GM12878 (cell line): ENCODE measurements at regions not wholly inside any gene's neighbourhood (a gene's known extent, or its start where the extent isn't known, plus 50 kb on each side); places are given as distances from the start of the nearest gene placed in this dataset.

Experiments used
- ATAC-seq: fragments of 200-7000 bp; cut with Tn5 transposase; 3 replicates; pipeline ENCODE4 v1.9.1; 2020; ENCODE audit warnings: mild to moderate bottlenecking, moderate library complexity
- BruUV-seq: library from RNA; stranded (reverse); fragments of 400-500 nt; replicated peaks from 2 replicates; lab custom pipeline; 2021; lab: Mats Ljungman, UMichigan
- CTCF ChIA-PET: fragments of 300-600 bp; sonication (Branson Sonifier 250); formaldehyde crosslinking; extraction: SDS; loops from one replicate; lab custom pipeline; 2021; ENCODE audit warnings: inconsistent platforms; lab: Yijun Ruan, JAX
- POLR2A ChIA-PET: fragments of 350-600 bp; formaldehyde crosslinking; extraction: SDS; loops from one replicate; lab custom pipeline; 2021; ENCODE audit warnings: inconsistent platforms; lab: Charles Lee
- RAD21 ChIA-PET: fragments of 300-600 bp; sonication (Branson Sonifier 250); formaldehyde crosslinking; loops from one replicate; lab custom pipeline; 2023; ENCODE audit warnings: antibody characterized with exemption; ENCODE audit not compliant: unreplicated experiment; lab: Charles Lee
- SMC1A ChIA-PET: fragments of 300-600 bp; sonication (Branson Sonifier 250); formaldehyde crosslinking; loops from one replicate; lab custom pipeline; 2023; ENCODE audit not compliant: unreplicated experiment, uncharacterized antibody; lab: Charles Lee
- DNase-seq: peaks from one replicate; pipeline ENCODE4 v3.0.0-alpha.2; 2011; ENCODE audit warnings: low read depth, low spot score
- FAIRE-seq: peaks from 3 replicates; lab custom pipeline; 2011; peaks lifted over from hg19 to GRCh38; lab: Jason Lieb, UNC
- H2AFZ ChIP-seq: 2 replicates; pipeline ENCODE4 v1.6.0; 2011; ENCODE audit warnings: low read depth, low read length, control low read depth; ENCODE audit not compliant: control insufficient read depth
- H3K27ac ChIP-seq: 2 replicates; pipeline ENCODE4 v1.5.1; 2011; ENCODE audit warnings: control low read depth; ENCODE audit not compliant: control insufficient read depth, insufficient read depth
- H3K27me3 ChIP-seq, 2 experiments: replicated peaks in 1 of 2; 2 replicates each; pipeline versions ENCODE4 v1.6.0 to v1.6.1; 2011; ENCODE audit warnings: low read length in 1 of 2; ENCODE audit not compliant: control insufficient read depth in 2 of 2, insufficient read depth in 2 of 2
- H3K36me3 ChIP-seq, 2 experiments: 2 replicates each; pipeline ENCODE4 v1.5.1; 2011; ENCODE audit warnings: low read length in 1 of 2; ENCODE audit not compliant: control insufficient read depth in 2 of 2, insufficient read depth in 2 of 2
- H3K4me1 ChIP-seq: 2 replicates; pipeline ENCODE4 v1.6.1; 2011; ENCODE audit warnings: mild to moderate bottlenecking, low read length, moderate library complexity, mixed read lengths; ENCODE audit not compliant: control insufficient read depth, insufficient read depth
- H3K4me2 ChIP-seq: 2 replicates; pipeline ENCODE4 v1.6.0; 2011; ENCODE audit warnings: control low read depth; ENCODE audit not compliant: control insufficient read depth, insufficient read depth
- H3K4me3 ChIP-seq: fragments of 200-600 bp; sonication (generic); 2 replicates; pipeline ENCODE4 v1.5.1; 2016
- H3K79me2 ChIP-seq: 2 replicates; pipeline ENCODE4 v1.6.0; 2011; ENCODE audit warnings: low read length; ENCODE audit not compliant: control insufficient read depth, insufficient read depth
- H3K9ac ChIP-seq: 2 replicates; pipeline ENCODE4 v1.8.0; 2011; ENCODE audit warnings: low read length, control low read depth, mixed read lengths; ENCODE audit not compliant: control insufficient read depth, insufficient read depth
- H3K9me3 ChIP-seq: replicated peaks from 3 replicates; pipeline ENCODE4 v1.5.1; 2011; ENCODE audit warnings: mild to moderate bottlenecking, low read length; ENCODE audit not compliant: control insufficient read depth, insufficient read depth
- H4K20me1 ChIP-seq: 2 replicates; pipeline ENCODE4 v1.6.0; 2011; ENCODE audit not compliant: control insufficient read depth, insufficient read depth
- ASH2L ChIP-seq: fragments of 300-600, 200-600 bp; sonication (generic); IDR thresholded peaks from 2 replicates; pipeline ENCODE4 v1.6.1; 2017; ENCODE audit warnings: low read depth, mild to moderate bottlenecking, borderline replicate concordance
- BCL11A ChIP-seq: IDR thresholded peaks from 2 replicates; pipeline ENCODE4 v1.6.1; 2011; ENCODE audit warnings: low read depth, low read length
- CBFB ChIP-seq: IDR thresholded peaks from 2 replicates; pipeline ENCODE4 v1.6.1; 2016; ENCODE audit warnings: antibody characterized with exemption, low read depth
- EGR1 ChIP-seq, 2 experiments: IDR thresholded peaks; 1 replicate in 1 of 2; 2 replicates in 1 of 2; pipeline ENCODE4 v1.6.1; 2011 to 2012; ENCODE audit warnings: low read depth in 2 of 2, low read length in 2 of 2, borderline replicate concordance in 1 of 2, mild to moderate bottlenecking in 1 of 2, moderate library complexity in 1 of 2
- EZH2 ChIP-seq: IDR thresholded peaks from 2 replicates; pipeline ENCODE4 v1.6.1; 2012; ENCODE audit warnings: low read depth, mild to moderate bottlenecking, control low read depth, inconsistent platforms, low read length, borderline replicate concordance; ENCODE audit not compliant: control insufficient read depth
- HDGF ChIP-seq: fragments of 450-650 bp; IDR thresholded peaks from 2 replicates; pipeline ENCODE4 v1.6.1; 2016; ENCODE audit warnings: antibody characterized with exemption
- MEF2A ChIP-seq: IDR thresholded peaks from 2 replicates; pipeline ENCODE4 v1.6.1; 2011; ENCODE audit warnings: low read depth, mild to moderate bottlenecking, low read length, moderate library complexity; ENCODE audit not compliant: insufficient read depth
- MTA3 ChIP-seq: IDR thresholded peaks from 2 replicates; pipeline ENCODE4 v1.6.1; 2012; ENCODE audit warnings: low read length, inconsistent platforms, borderline replicate concordance
- NFYA ChIP-seq: IDR thresholded peaks from 2 replicates; pipeline ENCODE4 v1.6.1; 2011; ENCODE audit warnings: low read depth, mild to moderate bottlenecking, low read length, improper control_type of control experiment, borderline replicate concordance
- NFYB ChIP-seq: IDR thresholded peaks from 2 replicates; pipeline ENCODE4 v1.6.1; 2011; ENCODE audit warnings: low read depth, mild to moderate bottlenecking, low read length, improper control_type of control experiment, moderate library complexity; ENCODE audit not compliant: insufficient read depth
- RAD21 ChIP-seq: IDR thresholded peaks from 2 replicates; pipeline ENCODE4 v1.6.1; 2011; ENCODE audit warnings: mild to moderate bottlenecking, low read depth, low read length, moderate library complexity; ENCODE audit not compliant: insufficient read depth
- RB1 ChIP-seq: fragments of 450-650 bp; formaldehyde crosslinking; IDR thresholded peaks from 2 replicates; pipeline ENCODE4 v1.6.1; 2017; ENCODE audit warnings: mild to moderate bottlenecking, borderline replicate concordance
- RUNX3 ChIP-seq: IDR thresholded peaks from 2 replicates; pipeline ENCODE4 v1.6.1; 2012; ENCODE audit warnings: low read length, inconsistent platforms
- SMC3 ChIP-seq: IDR thresholded peaks from 2 replicates; pipeline ENCODE4 v1.6.1; 2011; ENCODE audit warnings: low read length, improper control_type of control experiment, borderline replicate concordance
- SP1 ChIP-seq: IDR thresholded peaks from one replicate; pipeline ENCODE4 v1.6.1; 2011; ENCODE audit warnings: low read depth, low read length
- SPI1 ChIP-seq: IDR thresholded peaks from 2 replicates; pipeline ENCODE4 v1.6.1; 2011; ENCODE audit warnings: low read depth, mild to moderate bottlenecking, low read length, moderate library complexity, borderline replicate concordance; ENCODE audit not compliant: insufficient read depth
- WGBS: methylation state at CpG from one replicate; pipeline ENCODE4 v1.1.6; 2016; ENCODE audit warnings: low lambda C conversion rate; ENCODE audit not compliant: insufficient replicate concordance, insufficient coverage; ENCODE audit errors: missing lambda C conversion rate; 5-methylcytosine and 5-hydroxymethylcytosine counted together
- in situ Hi-C: fragments of 300-500 bp; cut with MboI; formaldehyde crosslinking; loops from 9 replicates; pipeline ENCODE4 v1.14.3; 2018; ENCODE audit warnings: mixed read lengths
- intact Hi-C: fragments of 100-400 bp; cut with micrococcal nuclease; formaldehyde crosslinking; loops from one replicate; pipeline ENCODE4 v1.14.2; 2022; ENCODE audit not compliant: unreplicated experiment
- TF ChIP-seq, protein P1 (sequence below), 3 experiments: IDR thresholded peaks in 2 of 3; conservative IDR thresholded peaks in 1 of 3; 2 replicates each; pipeline ENCODE4 v1.5.1; 2011; ENCODE audit warnings: low read depth in 3 of 3, low read length in 3 of 3, mild to moderate bottlenecking in 3 of 3, control low read depth in 2 of 3, moderate library complexity in 2 of 3, inconsistent platforms in 1 of 3, mixed read lengths in 1 of 3; ENCODE audit not compliant: control insufficient read depth in 2 of 3, insufficient read depth in 1 of 3; ENCODE audit errors: extremely low read depth in 1 of 3
- TF ChIP-seq, protein P2 (sequence below): fragments of 450-650 bp; IDR thresholded peaks from 2 replicates; pipeline ENCODE4 v1.6.1; 2016; ENCODE audit warnings: mild to moderate bottlenecking
- TF ChIP-seq, protein P3 (sequence below): IDR thresholded peaks from 2 replicates; pipeline ENCODE4 v1.6.1; 2012; ENCODE audit warnings: low read length, inconsistent platforms

DNA sequence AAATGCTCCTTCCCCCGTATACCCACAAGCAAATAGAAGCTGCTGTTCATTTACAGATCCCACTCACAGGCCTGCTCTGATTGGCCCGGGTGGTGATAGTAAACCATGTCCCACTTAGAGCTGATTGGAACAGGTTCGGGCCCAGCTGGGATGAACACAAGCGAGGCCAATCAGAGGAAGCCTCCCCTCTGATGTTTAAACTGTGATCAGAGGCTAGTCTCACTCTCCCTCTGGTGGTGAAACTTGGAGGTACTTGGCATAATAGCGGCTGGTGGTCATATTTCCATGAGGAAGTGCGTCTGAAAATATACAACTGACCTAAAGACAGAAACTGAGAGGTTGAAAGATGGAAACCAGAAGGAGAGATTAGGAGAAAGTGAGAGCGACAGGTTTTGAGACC, 51.5 kb upstream of the TRPC3 start:
- intact Hi-C loops = loop anchor here (1.0 to 5.0 kb wide), 3 partner anchors 53 to 574 kb away; no protein-coding TSS in a partner anchor
- H3K27ac ChIP-seq = no peak overlapping the region
- CTCF ChIA-PET = interaction anchor here (0.6 to 2.9 kb wide), 12 partner anchors 9 to 380 kb away, joined by 3 to 29 read pairs (median 4); no protein-coding TSS in a partner anchor
- TF ChIP-seq NFYA (no peak), MTA3 (no peak), ASH2L (no peak), SPI1 (peak; percentile 65; the same call in 1 of the 2 replicates), RAD21 (peak; percentile 81), RB1 (no peak), MEF2A (no peak), SMC3 (peak; percentile 83), CBFB (no peak), BCL11A (no peak), HDGF (no peak), RUNX3 (no peak), SP1 (peak; percentile 31), EZH2 (no peak), NFYB (peak; percentile 85), EGR1 (IDR thresholded peaks at IDR 0.05; ENCODE audit: borderline replicate concordance in 1 of 2, low read depth in 2 of 2, low read length in 2 of 2) (no peak)
- TF ChIP-seq, protein P1, sequence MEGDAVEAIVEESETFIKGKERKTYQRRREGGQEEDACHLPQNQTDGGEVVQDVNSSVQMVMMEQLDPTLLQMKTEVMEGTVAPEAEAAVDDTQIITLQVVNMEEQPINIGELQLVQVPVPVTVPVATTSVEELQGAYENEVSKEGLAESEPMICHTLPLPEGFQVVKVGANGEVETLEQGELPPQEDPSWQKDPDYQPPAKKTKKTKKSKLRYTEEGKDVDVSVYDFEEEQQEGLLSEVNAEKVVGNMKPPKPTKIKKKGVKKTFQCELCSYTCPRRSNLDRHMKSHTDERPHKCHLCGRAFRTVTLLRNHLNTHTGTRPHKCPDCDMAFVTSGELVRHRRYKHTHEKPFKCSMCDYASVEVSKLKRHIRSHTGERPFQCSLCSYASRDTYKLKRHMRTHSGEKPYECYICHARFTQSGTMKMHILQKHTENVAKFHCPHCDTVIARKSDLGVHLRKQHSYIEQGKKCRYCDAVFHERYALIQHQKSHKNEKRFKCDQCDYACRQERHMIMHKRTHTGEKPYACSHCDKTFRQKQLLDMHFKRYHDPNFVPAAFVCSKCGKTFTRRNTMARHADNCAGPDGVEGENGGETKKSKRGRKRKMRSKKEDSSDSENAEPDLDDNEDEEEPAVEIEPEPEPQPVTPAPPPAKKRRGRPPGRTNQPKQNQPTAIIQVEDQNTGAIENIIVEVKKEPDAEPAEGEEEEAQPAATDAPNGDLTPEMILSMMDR (IDR thresholded peaks at IDR 0.05 in 2 of 3, conservative IDR thresholded peaks at IDR 0.05 in 1 of 3; ENCODE audit: control insufficient read depth in 2 of 3, extremely low read depth in 1 of 3, insufficient read depth in 1 of 3, low read depth in 3 of 3, low read length in 3 of 3) = peak; percentile 58 to 66 (median 58)
- TF ChIP-seq, protein P2, sequence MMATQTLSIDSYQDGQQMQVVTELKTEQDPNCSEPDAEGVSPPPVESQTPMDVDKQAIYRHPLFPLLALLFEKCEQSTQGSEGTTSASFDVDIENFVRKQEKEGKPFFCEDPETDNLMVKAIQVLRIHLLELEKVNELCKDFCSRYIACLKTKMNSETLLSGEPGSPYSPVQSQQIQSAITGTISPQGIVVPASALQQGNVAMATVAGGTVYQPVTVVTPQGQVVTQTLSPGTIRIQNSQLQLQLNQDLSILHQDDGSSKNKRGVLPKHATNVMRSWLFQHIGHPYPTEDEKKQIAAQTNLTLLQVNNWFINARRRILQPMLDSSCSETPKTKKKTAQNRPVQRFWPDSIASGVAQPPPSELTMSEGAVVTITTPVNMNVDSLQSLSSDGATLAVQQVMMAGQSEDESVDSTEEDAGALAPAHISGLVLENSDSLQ = peak; percentile 46; the same call in 1 of the 2 replicates
- TF ChIP-seq, protein P3, sequence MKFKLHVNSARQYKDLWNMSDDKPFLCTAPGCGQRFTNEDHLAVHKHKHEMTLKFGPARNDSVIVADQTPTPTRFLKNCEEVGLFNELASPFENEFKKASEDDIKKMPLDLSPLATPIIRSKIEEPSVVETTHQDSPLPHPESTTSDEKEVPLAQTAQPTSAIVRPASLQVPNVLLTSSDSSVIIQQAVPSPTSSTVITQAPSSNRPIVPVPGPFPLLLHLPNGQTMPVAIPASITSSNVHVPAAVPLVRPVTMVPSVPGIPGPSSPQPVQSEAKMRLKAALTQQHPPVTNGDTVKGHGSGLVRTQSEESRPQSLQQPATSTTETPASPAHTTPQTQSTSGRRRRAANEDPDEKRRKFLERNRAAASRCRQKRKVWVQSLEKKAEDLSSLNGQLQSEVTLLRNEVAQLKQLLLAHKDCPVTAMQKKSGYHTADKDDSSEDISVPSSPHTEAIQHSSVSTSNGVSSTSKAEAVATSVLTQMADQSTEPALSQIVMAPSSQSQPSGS = no peak
- TF ChIP-seq, all 136 proteins: peak for 7
- FAIRE-seq (peak; percentile 56), ATAC-seq (peak; percentile 97), DNase-seq (peak; percentile 11)
- ChIA-PET POLR2A (no interaction called here), SMC1A (interaction anchor here (0.9 to 3.7 kb wide), 4 partner anchors 48 to 103 kb away, joined by 3 to 28 read pairs (median 4); no protein-coding TSS in a partner anchor), RAD21 (interaction anchor here (0.9 to 2.4 kb wide), 3 partner anchors 53 to 103 kb away, joined by 4 to 23 read pairs (median 5); no protein-coding TSS in a partner anchor)
- H3K4me1 ChIP-seq = no peaks in the 10 kb centered on the region
- no peaks in the 10 kb centered on the region for H4K20me1 ChIP-seq
- 29% methylated on average over 7 of the region's 7 CpGs for WGBS
- no peaks in the 10 kb centered on the region for H3K36me3 ChIP-seq
- H3K9me3 ChIP-seq = no peaks in the 10 kb centered on the region
- no TSS peak for BruUV-seq
- in situ Hi-C loops = no loop called here
- H3K79me2 ChIP-seq = no peaks in the 10 kb centered on the region
- no peak overlapping the region for H3K9ac ChIP-seq
- H3K27me3 ChIP-seq = no peaks in the 10 kb centered on the region
- no peak overlapping the region for H3K4me3 ChIP-seq
- no peak overlapping the region for H2AFZ ChIP-seq
- no peak overlapping the region for H3K4me2 ChIP-seq
